MM.1S (cell line): ENCODE measurements at regions not wholly inside any gene's neighbourhood (a gene's known extent, or its start where the extent isn't known, plus 50 kb on each side); places are given as distances from the start of the nearest gene placed in this dataset.

Experiments used
- DNase-seq: peaks from one replicate; pipeline ENCODE4 v3.0.0-alpha.2; 2015
- H2AFZ ChIP-seq: fragments of 300-600 bp; sonication (generic); 2 replicates; pipeline ENCODE4 v1.6.0; 2016; ENCODE audit warnings: antibody characterized with exemption, low read length
- H3F3A ChIP-seq: fragments of 300-600 bp; sonication (generic); 2 replicates; pipeline ENCODE4 v1.6.1; 2016; ENCODE audit warnings: mild to moderate bottlenecking, antibody characterized with exemption, low read length, moderate library complexity, mixed read lengths; ENCODE audit not compliant: insufficient read depth
- H3K27ac ChIP-seq: fragments of 300-600 bp; sonication (generic); 2 replicates; pipeline ENCODE4 v1.5.1; 2016; ENCODE audit warnings: mild to moderate bottlenecking, low read length
- H3K27me3 ChIP-seq: fragments of 300-600 bp; sonication (generic); replicated peaks from 2 replicates; pipeline ENCODE4 v1.6.0; 2016; ENCODE audit warnings: low read length; ENCODE audit not compliant: insufficient read depth
- H3K36me3 ChIP-seq: fragments of 300-600 bp; sonication (generic); replicated peaks from 2 replicates; pipeline ENCODE4 v1.6.1; 2016; ENCODE audit warnings: mild to moderate bottlenecking, low read length, mixed read lengths; ENCODE audit not compliant: insufficient read depth
- H3K4me1 ChIP-seq: fragments of 300-600 bp; sonication (generic); 2 replicates; pipeline ENCODE4 v1.6.1; 2016; ENCODE audit warnings: low read length, mixed read lengths
- H3K4me2 ChIP-seq: fragments of 300-600 bp; sonication (generic); 2 replicates; pipeline ENCODE4 v1.6.0; 2016; ENCODE audit warnings: low read depth, low read length
- H3K4me3 ChIP-seq: fragments of 300-600 bp; sonication (generic); 2 replicates; pipeline ENCODE4 v1.5.1; 2016; ENCODE audit warnings: low read length, mixed read lengths
- H3K79me2 ChIP-seq: fragments of 300-600 bp; sonication (generic); 2 replicates; pipeline ENCODE4 v1.6.1; 2016; ENCODE audit warnings: mixed run types, low read length, mixed read lengths
- H3K9ac ChIP-seq: fragments of 300-600 bp; sonication (generic); 2 replicates; pipeline ENCODE4 v1.6.1; 2016; ENCODE audit warnings: low read length, mixed read lengths
- H3K9me2 ChIP-seq: fragments of 300-600 bp; sonication (generic); replicated peaks from 2 replicates; pipeline ENCODE4 v1.6.1; 2016; ENCODE audit warnings: mild to moderate bottlenecking, low read length, mixed read lengths; ENCODE audit not compliant: insufficient read depth
- H3K9me3 ChIP-seq: fragments of 300-600 bp; sonication (generic); replicated peaks from 2 replicates; pipeline ENCODE4 v1.6.1; 2016; ENCODE audit warnings: mild to moderate bottlenecking, low read length, mixed read lengths; ENCODE audit not compliant: insufficient read depth
- H4K20me1 ChIP-seq: fragments of 300-600 bp; sonication (generic); 2 replicates; pipeline ENCODE4 v1.6.1; 2016; ENCODE audit warnings: mild to moderate bottlenecking, low read length, moderate library complexity, mixed read lengths; ENCODE audit not compliant: insufficient read depth
- EZH2 ChIP-seq: fragments of 300-600 bp; sonication (generic); optimal IDR thresholded peaks from 2 replicates; pipeline ENCODE3; 2017; ENCODE audit warnings: low read depth, mild to moderate bottlenecking, antibody characterized with exemption, low read length, mixed read lengths
- EZH2phosphoT487 ChIP-seq: fragments of 300-600 bp; sonication (generic); IDR thresholded peaks from 2 replicates; pipeline ENCODE4 v1.6.1; 2018; ENCODE audit warnings: antibody characterized with exemption, low read length
- TF ChIP-seq, protein P1 (sequence below): fragments of 300-600 bp; sonication (generic); IDR thresholded peaks from 2 replicates; pipeline ENCODE4 v1.5.1; 2016; ENCODE audit warnings: antibody characterized with exemption, low read length, mixed read lengths

DNA sequence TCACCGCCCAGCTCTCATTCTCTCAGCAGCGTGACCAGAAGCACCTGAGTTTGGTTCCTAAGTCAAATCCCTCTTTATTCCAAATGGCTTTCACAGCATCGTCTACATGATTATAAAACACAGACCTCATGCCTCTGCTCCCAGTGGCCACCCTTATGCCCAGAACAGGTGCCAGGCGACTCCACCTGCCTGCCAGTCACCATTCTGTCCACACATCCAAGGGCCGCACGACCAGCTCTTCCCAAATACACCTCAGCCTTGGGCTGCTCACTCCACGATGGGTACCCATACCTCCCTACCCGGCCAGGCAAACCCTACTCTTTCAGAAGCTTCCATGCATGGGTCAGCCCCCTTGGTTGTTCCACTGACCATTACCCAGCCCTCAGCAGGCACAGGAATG, 851.6 kb upstream of the SALL3 start:
- Histone ChIP-seq H3K9ac (no peak overlapping the region), H3K9me3 (no peaks in the 10 kb centered on the region), H2AFZ (no peak overlapping the region), H3K4me2 (no peak overlapping the region), H4K20me1 (no peaks in the 10 kb centered on the region), H3K27ac (no peak overlapping the region), H3K27me3 (no peaks in the 10 kb centered on the region), H3K79me2 (no peaks in the 10 kb centered on the region), H3K36me3 (no peaks in the 10 kb centered on the region), H3F3A (no peaks in the 10 kb centered on the region), H3K4me3 (no peak overlapping the region), H3K4me1 (no peaks in the 10 kb centered on the region), H3K9me2 (no peaks in the 10 kb centered on the region)
- no peak for DNase-seq
- TF ChIP-seq EZH2phosphoT487 (no peak), EZH2 (no peak)
- TF ChIP-seq, protein P1, sequence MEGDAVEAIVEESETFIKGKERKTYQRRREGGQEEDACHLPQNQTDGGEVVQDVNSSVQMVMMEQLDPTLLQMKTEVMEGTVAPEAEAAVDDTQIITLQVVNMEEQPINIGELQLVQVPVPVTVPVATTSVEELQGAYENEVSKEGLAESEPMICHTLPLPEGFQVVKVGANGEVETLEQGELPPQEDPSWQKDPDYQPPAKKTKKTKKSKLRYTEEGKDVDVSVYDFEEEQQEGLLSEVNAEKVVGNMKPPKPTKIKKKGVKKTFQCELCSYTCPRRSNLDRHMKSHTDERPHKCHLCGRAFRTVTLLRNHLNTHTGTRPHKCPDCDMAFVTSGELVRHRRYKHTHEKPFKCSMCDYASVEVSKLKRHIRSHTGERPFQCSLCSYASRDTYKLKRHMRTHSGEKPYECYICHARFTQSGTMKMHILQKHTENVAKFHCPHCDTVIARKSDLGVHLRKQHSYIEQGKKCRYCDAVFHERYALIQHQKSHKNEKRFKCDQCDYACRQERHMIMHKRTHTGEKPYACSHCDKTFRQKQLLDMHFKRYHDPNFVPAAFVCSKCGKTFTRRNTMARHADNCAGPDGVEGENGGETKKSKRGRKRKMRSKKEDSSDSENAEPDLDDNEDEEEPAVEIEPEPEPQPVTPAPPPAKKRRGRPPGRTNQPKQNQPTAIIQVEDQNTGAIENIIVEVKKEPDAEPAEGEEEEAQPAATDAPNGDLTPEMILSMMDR: no peak

DNA sequence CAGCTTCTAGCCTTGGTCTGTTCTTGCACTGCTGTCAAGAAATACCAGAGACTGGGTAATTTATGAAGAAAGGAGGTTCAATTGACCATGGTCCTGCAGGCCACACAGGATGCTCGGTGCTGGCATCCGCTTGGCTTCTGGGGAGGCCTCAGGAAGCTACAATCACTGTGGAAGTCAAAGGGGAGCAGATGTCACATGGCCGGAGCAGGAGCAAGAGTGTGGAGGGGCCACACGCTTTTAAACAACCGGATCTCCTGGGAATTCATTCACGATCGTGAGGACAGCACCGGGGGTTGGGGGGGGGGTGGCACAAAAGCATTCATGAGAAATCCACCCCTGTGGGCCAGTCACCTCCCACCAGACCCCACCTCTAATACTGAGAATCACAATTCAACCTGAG, 850.4 kb upstream of the SALL3 start:
- Histone ChIP-seq H3K9ac (no peak overlapping the region), H4K20me1 (no peaks in the 10 kb centered on the region), H3F3A (no peaks in the 10 kb centered on the region), H3K9me2 (no peaks in the 10 kb centered on the region), H3K4me3 (no peak overlapping the region), H3K9me3 (no peaks in the 10 kb centered on the region), H2AFZ (no peak overlapping the region), H3K27me3 (no peaks in the 10 kb centered on the region), H3K4me1 (no peaks in the 10 kb centered on the region), H3K79me2 (no peaks in the 10 kb centered on the region), H3K27ac (no peak overlapping the region), H3K4me2 (no peak overlapping the region), H3K36me3 (no peaks in the 10 kb centered on the region)
- TF ChIP-seq EZH2phosphoT487 (no peak), EZH2 (no peak)
- TF ChIP-seq, protein P1: no peak
- no peak for DNase-seq

DNA sequence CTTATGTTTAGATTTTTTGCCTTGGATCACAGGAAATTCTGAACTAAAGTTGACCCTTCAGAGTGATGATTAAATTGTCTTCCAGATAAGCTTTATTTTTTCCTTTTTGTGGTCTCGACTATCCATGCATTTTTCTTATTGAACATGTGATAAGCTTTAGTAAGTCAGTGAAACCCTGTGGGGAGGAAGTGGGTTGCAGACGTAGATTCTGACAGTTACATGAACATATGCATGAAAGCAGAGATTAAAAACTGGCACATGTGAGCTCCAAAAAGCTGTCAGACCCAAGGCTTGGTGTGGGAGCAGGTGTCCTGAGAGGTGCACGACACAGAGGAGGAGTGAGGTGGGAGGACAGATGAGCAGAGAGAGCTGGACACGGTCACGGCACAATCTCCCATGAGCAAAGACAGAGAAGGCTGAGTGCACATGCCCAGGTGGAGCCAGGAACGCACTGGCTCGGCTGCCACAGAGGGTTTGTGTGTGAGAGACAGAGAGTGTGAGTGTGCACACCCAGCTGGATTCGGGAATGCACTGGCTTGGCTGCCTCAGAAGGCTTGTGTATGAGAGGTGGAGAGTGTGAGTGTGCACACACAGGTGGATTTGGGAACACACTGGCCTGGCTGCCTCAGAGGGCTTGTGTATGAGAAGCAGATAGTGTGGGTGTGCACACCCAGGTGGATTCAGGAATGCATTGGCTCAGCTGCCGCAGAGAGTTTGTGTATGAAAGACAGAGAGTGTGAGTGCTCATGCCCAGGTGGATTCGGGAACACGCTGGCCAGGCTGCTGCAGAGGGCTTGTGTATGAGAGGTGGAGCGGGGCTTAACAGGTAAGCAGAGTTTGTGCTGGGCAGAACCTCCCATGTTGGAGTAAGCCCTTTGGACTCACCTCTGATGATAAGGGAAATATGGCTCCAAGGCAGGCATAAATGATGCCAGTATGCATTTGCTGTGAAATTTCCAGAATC, 849.1 kb upstream of the SALL3 start:
- no peak for DNase-seq
- Histone ChIP-seq H3K36me3 (no peaks in the 10 kb centered on the region), H3K4me2 (no peak overlapping the region), H2AFZ (no peak overlapping the region), H3K4me1 (no peaks in the 10 kb centered on the region), H3K79me2 (no peaks in the 10 kb centered on the region), H3K27ac (no peak overlapping the region), H3F3A (no peaks in the 10 kb centered on the region), H3K9ac (no peak overlapping the region), H3K9me2 (no peaks in the 10 kb centered on the region), H3K4me3 (no peak overlapping the region), H4K20me1 (no peaks in the 10 kb centered on the region), H3K9me3 (no peaks in the 10 kb centered on the region), H3K27me3 (no peaks in the 10 kb centered on the region)
- TF ChIP-seq EZH2: no peak
- TF ChIP-seq, protein P1: no peak
- TF ChIP-seq EZH2phosphoT487: no peak
